Parathyroid adenoma (tissue), 2 donors: ENCODE measurements at regions not wholly inside any gene's neighbourhood (a gene's known extent, or its start where the extent isn't known, plus 50 kb on each side); places are given as distances from the start of the nearest gene placed in this dataset.

ENCODE experiments used
- H2AFZ ChIP-seq: fragments of 300-600 bp; sonication (generic); one replicate; pipeline ENCODE4 v1.7.0; 2017; ENCODE audit warnings: antibody characterized with exemption, mild to moderate bottlenecking
- H3K27ac ChIP-seq: fragments of 300-600 bp; sonication (generic); one replicate; pipeline ENCODE4 v1.7.0; 2017
- H3K27me3 ChIP-seq: fragments of 300-600 bp; sonication (generic); one replicate; pipeline ENCODE4 v1.7.0; 2017; ENCODE audit warnings: low read length; ENCODE audit not compliant: control insufficient read depth, insufficient read depth
- H3K36me3 ChIP-seq: fragments of 300-600 bp; sonication (generic); one replicate; pipeline ENCODE4 v1.7.0; 2017; ENCODE audit warnings: low read length; ENCODE audit not compliant: control insufficient read depth, insufficient read depth
- H3K4me1 ChIP-seq: fragments of 300-600 bp; sonication (generic); one replicate; pipeline ENCODE4 v1.7.0; 2017; ENCODE audit warnings: control low read depth
- H3K4me2 ChIP-seq: fragments of 300-600 bp; sonication (generic); one replicate; pipeline ENCODE4 v1.7.0; 2017; ENCODE audit warnings: low read length
- H3K4me3 ChIP-seq: fragments of 300-600 bp; sonication (generic); one replicate; pipeline ENCODE4 v1.7.0; 2017; ENCODE audit warnings: low read depth, low read length
- H3K79me2 ChIP-seq: fragments of 300-600 bp; sonication (generic); one replicate; pipeline ENCODE4 v1.7.0; 2017; ENCODE audit warnings: control low read depth
- H3K9ac ChIP-seq: fragments of 300-600 bp; sonication (generic); one replicate; pipeline ENCODE4 v1.7.0; 2017; ENCODE audit warnings: mild to moderate bottlenecking
- H3K9me3 ChIP-seq: fragments of 300-600 bp; sonication (generic); one replicate; pipeline ENCODE4 v1.7.0; 2017; ENCODE audit warnings: low read length; ENCODE audit not compliant: control insufficient read depth
- CTCF ChIP-seq: fragments of 300-600 bp; sonication (generic); IDR thresholded peaks from one replicate; pipeline ENCODE4 v1.7.0; 2017; ENCODE audit warnings: antibody characterized with exemption, mild to moderate bottlenecking
- donor health status: primary hyperparathyroidism.

GRCh38 chr3:43893727-43894126 is 203.0 kb downstream of the ABHD5 start:
- Histone ChIP-seq H3K79me2 (no peaks in the 10 kb centered on the region), H3K27me3 (no peaks in the 10 kb centered on the region), H3K9ac (no peak overlapping the region), H3K4me2 (peak overlapping the region; percentile 84), H2AFZ (no peak overlapping the region), H3K4me3 (peak overlapping the region; percentile 44), H3K9me3 (no peaks in the 10 kb centered on the region), H3K27ac (no peak overlapping the region), H3K4me1 (no peaks in the 10 kb centered on the region), H3K36me3 (no peaks in the 10 kb centered on the region)
- no peak for TF ChIP-seq CTCF

GRCh38 chr3:43894176-43895049 is 203.7 kb downstream of the ABHD5 start:
- Histone ChIP-seq H3K9ac (no peak overlapping the region), H3K4me3 (peak overlapping the region; percentile 44), H2AFZ (peak overlapping the region; percentile 34), H3K27ac (no peak overlapping the region), H3K4me2 (peak overlapping the region; percentile 84), H3K4me1 (no peaks in the 10 kb centered on the region), H3K27me3 (no peaks in the 10 kb centered on the region), H3K79me2 (no peaks in the 10 kb centered on the region), H3K36me3 (no peaks in the 10 kb centered on the region), H3K9me3 (no peaks in the 10 kb centered on the region)
- TF ChIP-seq CTCF, result no peak

GRCh38 chr3:43895573-43895972 is 204.8 kb downstream of the ABHD5 start:
- no peak overlapping the region for H3K27ac ChIP-seq
- no peak for TF ChIP-seq CTCF

GRCh38 chr3:43902415-43902814 is 211.7 kb downstream of the ABHD5 start:
- no peak overlapping the region for H3K9ac ChIP-seq
- H2AFZ ChIP-seq, result no peak overlapping the region
- no peak overlapping the region for H3K27ac ChIP-seq
- no peaks in the 10 kb centered on the region for H3K27me3 ChIP-seq
- no peaks in the 10 kb centered on the region for H3K4me1 ChIP-seq
- TF ChIP-seq CTCF, result no peak
- no peaks in the 10 kb centered on the region for H3K9me3 ChIP-seq
- no peak overlapping the region for H3K4me2 ChIP-seq
- H3K36me3 ChIP-seq, result no peaks in the 10 kb centered on the region
- no peak overlapping the region for H3K4me3 ChIP-seq
- H3K79me2 ChIP-seq, result no peaks in the 10 kb centered on the region

More at GRCh38 chr3:43895573-43895972, 204.8 kb downstream of the ABHD5 start:
- no peak overlapping the region for H3K4me2 ChIP-seq
- no peaks in the 10 kb centered on the region for H3K9me3 ChIP-seq
- no peaks in the 10 kb centered on the region for H3K27me3 ChIP-seq
- no peak overlapping the region for H3K9ac ChIP-seq
- H2AFZ ChIP-seq, result no peak overlapping the region
- no peaks in the 10 kb centered on the region for H3K36me3 ChIP-seq
- H3K4me1 ChIP-seq, result no peaks in the 10 kb centered on the region
- no peak overlapping the region for H3K4me3 ChIP-seq
- no peaks in the 10 kb centered on the region for H3K79me2 ChIP-seq

- no peak overlapping the region for H3K27ac ChIP-seq
- no peak for TF ChIP-seq CTCF
These were observed 214.4 kb downstream of the ABHD5 start for GRCh38 chr3:43905157-43905556.

More at GRCh38 chr3:43905157-43905556, 214.4 kb downstream of the ABHD5 start:
- no peaks in the 10 kb centered on the region for H3K79me2 ChIP-seq
- H3K9ac ChIP-seq, result no peak overlapping the region
- no peaks in the 10 kb centered on the region for H3K9me3 ChIP-seq
- H3K4me1 ChIP-seq, result no peaks in the 10 kb centered on the region
- no peaks in the 10 kb centered on the region for H3K36me3 ChIP-seq
- H3K4me3 ChIP-seq, result no peak overlapping the region
- no peaks in the 10 kb centered on the region for H3K27me3 ChIP-seq
- no peak overlapping the region for H3K4me2 ChIP-seq
- H2AFZ ChIP-seq, result no peak overlapping the region
